SH-SY5Y (cell line): ENCODE measurements at regions not wholly inside any gene's neighbourhood (a gene's known extent, or its start where the extent isn't known, plus 50 kb on each side); places are given as distances from the start of the nearest gene placed in this dataset.

ENCODE experiments used
- GATA2 ChIP-seq: IDR thresholded peaks from 2 replicates; pipeline ENCODE4 v1.6.1; 2011; ENCODE audit warnings: mild to moderate bottlenecking, low read depth, low read length
- GATA3 ChIP-seq: IDR thresholded peaks from 2 replicates; pipeline ENCODE4 v1.6.1; 2011; ENCODE audit warnings: low read depth, mild to moderate bottlenecking, low read length, moderate library complexity

- TF ChIP-seq GATA2, result no peak
- TF ChIP-seq GATA3, result no peak
These were observed 387.6 kb upstream of the SPRED2 start for GRCh38 chr2:65819963-65820362.
